ENCODE measurements at regions not wholly inside any gene's neighbourhood (a gene's known extent, or its start where the extent isn't known, plus 50 kb on each side); places are given as distances from the start of the nearest gene placed in this dataset.

GRCh38 chr16:9318764-9319163 is 227.3 kb downstream of the HAPSTR1 start:
- TF ChIP-seq, protein P1, sequence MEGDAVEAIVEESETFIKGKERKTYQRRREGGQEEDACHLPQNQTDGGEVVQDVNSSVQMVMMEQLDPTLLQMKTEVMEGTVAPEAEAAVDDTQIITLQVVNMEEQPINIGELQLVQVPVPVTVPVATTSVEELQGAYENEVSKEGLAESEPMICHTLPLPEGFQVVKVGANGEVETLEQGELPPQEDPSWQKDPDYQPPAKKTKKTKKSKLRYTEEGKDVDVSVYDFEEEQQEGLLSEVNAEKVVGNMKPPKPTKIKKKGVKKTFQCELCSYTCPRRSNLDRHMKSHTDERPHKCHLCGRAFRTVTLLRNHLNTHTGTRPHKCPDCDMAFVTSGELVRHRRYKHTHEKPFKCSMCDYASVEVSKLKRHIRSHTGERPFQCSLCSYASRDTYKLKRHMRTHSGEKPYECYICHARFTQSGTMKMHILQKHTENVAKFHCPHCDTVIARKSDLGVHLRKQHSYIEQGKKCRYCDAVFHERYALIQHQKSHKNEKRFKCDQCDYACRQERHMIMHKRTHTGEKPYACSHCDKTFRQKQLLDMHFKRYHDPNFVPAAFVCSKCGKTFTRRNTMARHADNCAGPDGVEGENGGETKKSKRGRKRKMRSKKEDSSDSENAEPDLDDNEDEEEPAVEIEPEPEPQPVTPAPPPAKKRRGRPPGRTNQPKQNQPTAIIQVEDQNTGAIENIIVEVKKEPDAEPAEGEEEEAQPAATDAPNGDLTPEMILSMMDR (IDR thresholded peaks at IDR 0.05), result no peak
- TF ChIP-seq POLR2A (IDR thresholded peaks at IDR 0.05; ENCODE audit: low read depth) (no peak), POLR2AphosphoS5 (IDR thresholded peaks at IDR 0.05) (no peak), EP300 (IDR thresholded peaks at IDR 0.05) (no peak)
